HL-60 (cell line): ENCODE measurements at regions not wholly inside any gene's neighbourhood (a gene's known extent, or its start where the extent isn't known, plus 50 kb on each side); places are given as distances from the start of the nearest gene placed in this dataset.

Source experiments
- CTCF ChIP-seq: IDR thresholded peaks from one replicate; pipeline ENCODE4 v1.5.1; 2011; ENCODE audit warnings: low read length, control low read depth, inconsistent platforms; ENCODE audit not compliant: insufficient read depth
- POLR2AphosphoS5 ChIP-seq: IDR thresholded peaks from 2 replicates; pipeline ENCODE4 v1.6.1; 2012; ENCODE audit warnings: low read depth

GRCh38 chr13:51518827-51519226 is 65.4 kb upstream of the WDFY2 start:
- TF ChIP-seq CTCF (no peak), POLR2AphosphoS5 (no peak)
